Hepatocyte (in vitro differentiated cells): ENCODE measurements at regions not wholly inside any gene's neighbourhood (a gene's known extent, or its start where the extent isn't known, plus 50 kb on each side); places are given as distances from the start of the nearest gene placed in this dataset.

Source experiments
- CTCF ChIP-seq: fragments of 200-600 bp; sonication (generic); IDR thresholded peaks from 2 replicates; pipeline ENCODE4 v1.5.1; 2016; ENCODE audit warnings: antibody characterized with exemption, mild to moderate bottlenecking; ENCODE audit not compliant: poor library complexity
- EZH2phosphoT487 ChIP-seq: fragments of 200-600 bp; sonication (generic); IDR thresholded peaks from one replicate; pipeline ENCODE4 v1.6.1; 2018; ENCODE audit warnings: antibody characterized with exemption, mild to moderate bottlenecking, low read depth, moderate library complexity; ENCODE audit not compliant: unreplicated experiment, severe bottlenecking

DNA sequence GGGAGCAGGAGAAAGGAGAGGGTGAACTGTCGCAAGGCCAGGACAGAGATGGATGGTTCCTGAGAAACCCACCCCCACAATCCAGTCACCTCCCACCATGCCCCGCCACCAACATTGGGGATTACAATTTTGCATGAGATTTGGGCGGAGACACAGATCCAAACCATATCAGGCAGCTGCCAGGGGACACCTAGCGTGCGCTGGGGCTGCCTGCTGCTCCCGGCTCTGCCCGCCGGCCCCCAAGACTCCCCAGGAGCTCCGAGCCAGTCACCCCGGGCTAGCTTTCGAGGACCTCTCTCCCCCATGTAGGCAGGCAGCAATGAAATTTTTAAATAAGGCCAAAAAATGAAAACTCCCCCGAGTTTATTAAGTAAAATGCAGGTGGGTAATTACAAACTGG is 111.7 kb downstream of the UNCX start:
- TF ChIP-seq EZH2phosphoT487 (no peak), CTCF (no peak)
